Endometrium (tissue), 2 donors: ENCODE measurements at regions not wholly inside any gene's neighbourhood (a gene's known extent, or its start where the extent isn't known, plus 50 kb on each side); places are given as distances from the start of the nearest gene placed in this dataset.

ENCODE experiments used
- FAIRE-seq: peaks from 2 replicates; lab custom pipeline; 2012; peaks lifted over from hg19 to GRCh38; lab: Jason Lieb, UNC
- donor health status: control.
- donor health status: control.

DNA sequence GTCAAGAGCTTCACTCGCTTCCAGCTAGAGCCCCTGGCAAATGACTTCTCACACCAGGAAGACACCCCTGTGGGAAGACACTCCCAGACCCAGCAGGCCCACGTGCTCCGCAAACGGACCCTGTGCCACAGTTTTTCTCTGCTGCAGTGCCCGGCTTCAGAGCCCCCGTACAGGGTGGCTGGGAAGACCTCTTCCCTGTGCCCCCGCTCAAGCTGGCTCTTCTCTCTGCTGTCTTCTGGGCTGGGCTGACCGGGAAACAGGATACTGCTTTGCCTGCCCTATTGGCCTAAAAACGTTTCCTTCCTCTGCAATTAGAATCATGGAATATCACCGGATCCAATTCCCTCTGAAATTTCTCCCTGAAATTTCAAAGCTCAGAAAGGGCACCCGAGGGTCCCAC, 63.7 kb upstream of the CRHR1 start:
- no peak for FAIRE-seq

DNA sequence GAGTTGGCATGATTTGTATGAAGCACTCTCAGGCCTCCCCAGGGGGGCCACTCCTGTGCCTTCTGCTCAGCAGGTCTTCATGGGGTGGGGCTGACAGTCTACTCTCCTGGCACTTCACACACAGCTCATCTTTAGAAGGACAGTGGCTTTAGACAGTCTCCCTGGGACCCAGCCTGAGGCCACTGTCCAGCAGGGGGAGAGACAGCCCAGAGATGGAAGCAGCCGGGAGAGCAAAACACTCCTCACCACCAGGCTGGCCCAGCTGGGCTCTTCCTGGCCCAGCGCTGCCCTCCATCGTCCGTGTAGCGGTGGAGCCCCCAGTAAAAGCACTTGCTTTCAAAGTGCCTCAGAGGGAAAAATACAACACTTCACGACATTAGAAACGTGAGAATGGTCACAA, 62.0 kb upstream of the CRHR1 start:
- FAIRE-seq = no peak

DNA sequence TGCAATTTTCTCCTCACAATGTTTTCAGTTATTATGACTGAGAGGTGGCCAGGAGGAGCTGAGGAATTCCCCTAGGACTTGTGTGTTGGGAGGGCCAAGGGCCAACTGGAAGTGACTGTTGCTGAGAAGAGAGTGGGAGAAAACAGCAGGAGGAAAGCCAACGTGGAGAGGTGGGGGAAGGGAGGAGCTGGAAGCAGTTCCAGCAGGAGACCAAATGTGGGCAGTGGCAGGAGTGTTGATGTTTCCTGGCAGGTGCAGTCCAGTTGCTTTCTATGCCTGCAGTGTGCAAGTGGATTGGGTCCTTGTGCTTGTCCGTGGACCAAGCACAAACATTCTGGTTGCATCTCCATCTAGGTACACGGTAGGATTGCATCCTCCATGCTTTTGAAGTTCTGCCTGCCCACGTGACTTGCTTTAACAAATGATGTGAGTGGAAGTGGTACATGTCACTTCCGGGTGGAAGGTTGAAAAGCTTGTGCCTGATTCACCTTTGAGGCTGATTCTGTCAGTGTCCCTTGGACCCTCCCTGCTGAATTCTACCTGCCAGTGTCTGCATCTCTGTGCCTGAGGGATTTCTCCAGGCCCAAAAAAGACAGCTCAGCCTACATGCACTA, 54.7 kb upstream of the CRHR1 start:
- FAIRE-seq = no peak

DNA sequence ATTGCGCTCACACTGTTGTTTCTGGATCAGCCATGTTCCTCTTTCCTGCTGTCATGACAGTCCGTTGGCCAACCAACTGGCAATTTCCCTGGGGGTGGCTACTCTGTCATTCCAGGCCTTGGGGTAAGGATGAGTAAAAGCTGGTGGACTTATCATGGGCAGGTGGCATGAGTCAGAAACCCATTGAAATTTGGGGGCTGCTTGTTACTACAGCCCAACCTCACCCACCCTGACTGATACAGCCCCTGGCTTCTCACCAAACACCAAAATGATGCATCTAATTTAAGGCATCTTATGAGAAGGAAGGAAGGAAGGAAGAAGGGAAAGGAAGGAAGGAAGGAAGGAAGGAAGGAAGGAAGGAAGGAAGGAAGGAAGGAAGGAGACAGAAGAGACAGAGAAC, 53.9 kb upstream of the CRHR1 start:
- FAIRE-seq = no peak

DNA sequence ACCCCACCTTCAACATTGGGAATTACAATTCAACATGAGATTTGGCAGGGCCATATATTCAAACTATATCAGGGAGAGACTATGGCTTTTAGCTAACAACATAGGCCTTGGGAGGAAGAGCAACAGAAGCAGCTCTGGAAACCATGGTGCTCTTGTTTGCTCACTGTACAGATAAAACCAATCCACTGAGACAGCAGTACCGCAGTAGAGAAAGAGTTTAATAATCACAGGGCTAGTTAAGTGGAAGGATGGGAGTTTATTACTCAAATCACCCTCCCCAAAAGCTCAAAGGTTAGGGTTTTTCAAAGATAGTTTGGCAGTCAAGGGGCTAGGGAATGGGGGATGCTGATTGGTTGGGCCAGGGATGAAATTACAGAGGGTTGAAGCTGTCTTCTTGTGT, 52.7 kb upstream of the CRHR1 start:
- FAIRE-seq = no peak

DNA sequence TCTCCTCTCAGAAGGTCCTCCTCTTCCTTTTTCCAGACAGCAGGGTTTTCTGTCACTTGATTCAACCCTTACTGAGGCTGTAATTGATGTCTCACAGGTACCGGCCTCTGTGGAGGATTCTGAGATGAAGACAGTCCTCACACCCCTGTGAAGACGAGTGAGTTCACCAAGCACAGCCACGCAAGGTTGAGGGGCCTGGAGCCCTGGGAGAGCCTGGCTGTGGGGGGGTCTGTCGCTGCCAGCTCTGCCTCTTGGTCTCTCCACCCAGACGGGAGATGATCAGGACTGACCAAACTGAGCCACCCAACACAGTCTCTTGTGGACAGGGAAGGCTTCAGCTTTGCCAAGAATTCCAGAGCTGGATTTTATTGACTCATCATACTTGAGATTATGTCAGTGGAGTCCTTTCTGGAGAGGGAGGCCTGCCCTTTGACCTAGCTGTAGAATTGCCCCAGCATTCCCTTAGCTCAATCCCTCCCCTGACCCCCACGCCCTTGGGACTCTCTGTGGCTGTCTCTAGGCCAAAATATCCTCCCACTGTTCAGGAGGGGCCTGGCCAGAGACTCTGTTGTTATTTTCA, 51.1 kb upstream of the CRHR1 start:
- FAIRE-seq = no peak

DNA sequence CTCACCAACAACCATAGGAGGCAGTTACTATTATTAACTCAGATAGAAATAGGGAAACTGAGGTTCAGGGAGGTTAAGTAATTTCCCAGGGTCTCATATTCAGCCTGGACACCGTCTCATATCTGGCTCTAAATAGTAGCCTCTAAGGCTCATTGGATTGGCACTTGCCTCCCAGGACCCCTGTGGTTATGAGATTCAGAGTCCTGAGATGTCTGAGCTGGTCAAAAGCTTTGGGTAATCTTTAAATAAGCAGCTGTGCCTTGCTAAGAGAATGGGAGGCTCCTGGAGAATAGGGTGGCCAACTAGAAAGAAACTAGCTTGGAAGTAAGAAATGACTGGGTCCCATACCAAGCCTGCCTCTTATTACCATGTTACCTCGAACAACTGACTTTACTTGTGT, 50.3 kb upstream of the CRHR1 start:
- FAIRE-seq = no peak
